GM23248 (cell line): ENCODE measurements at regions not wholly inside any gene's neighbourhood (a gene's known extent, or its start where the extent isn't known, plus 50 kb on each side); places are given as distances from the start of the nearest gene placed in this dataset.

Experiments used
- EZH2 ChIP-seq: fragments of 200-600 bp; sonication (generic); IDR thresholded peaks from 2 replicates; pipeline ENCODE4 v1.6.1; 2018; ENCODE audit warnings: antibody characterized with exemption, mild to moderate bottlenecking; ENCODE audit not compliant: insufficient read depth, poor library complexity, severe bottlenecking
- EZH2phosphoT487 ChIP-seq: fragments of 200-600 bp; sonication (generic); IDR thresholded peaks from 2 replicates; pipeline ENCODE4 v1.6.1; 2018; ENCODE audit warnings: antibody characterized with exemption, moderate library complexity, mild to moderate bottlenecking, low read depth; ENCODE audit not compliant: insufficient read depth

DNA sequence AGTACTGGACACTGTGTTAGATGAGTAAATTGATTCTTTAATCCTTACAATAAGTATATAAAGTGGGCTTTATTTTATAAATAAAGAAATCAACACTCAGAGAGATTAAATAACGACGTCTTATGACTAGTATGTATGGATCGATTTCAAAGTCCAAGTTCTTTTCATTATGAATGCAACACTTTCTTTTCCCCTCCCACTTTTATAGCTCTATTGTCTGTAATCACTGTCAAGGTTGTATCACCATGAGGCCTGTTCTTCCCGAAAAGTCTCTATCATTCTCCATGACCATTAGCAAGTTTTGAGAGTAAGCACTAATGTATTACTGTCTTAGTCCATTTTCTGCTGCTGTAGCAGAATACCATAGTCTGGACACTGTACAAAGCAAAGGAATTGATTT is 228.4 kb downstream of the TLR4 start:
- TF ChIP-seq EZH2 (no peak), EZH2phosphoT487 (no peak)
